ENCODE measurements at regions not wholly inside any gene's neighbourhood (a gene's known extent, or its start where the extent isn't known, plus 50 kb on each side); places are given as distances from the start of the nearest gene placed in this dataset.

- Histone ChIP-seq H3K9ac (ENCODE audit: low read length) (no peak overlapping the region), H3K4me1 (ENCODE audit: insufficient read depth, low read length) (no peaks in the 10 kb centered on the region), H3K9me3 (ENCODE audit: low read length) (no peaks in the 10 kb centered on the region), H3F3A (ENCODE audit: low read length, unreplicated experiment) (no peaks in the 10 kb centered on the region), H4K20me1 (ENCODE audit: low read length) (no peaks in the 10 kb centered on the region), H3K79me2 (ENCODE audit: low read length) (no peaks in the 10 kb centered on the region), H3K27ac (ENCODE audit: low read length) (no peak overlapping the region), H3K4me3 (ENCODE audit: low read length) (no peak overlapping the region), H3K9me2 (replicated peaks; ENCODE audit: low read length) (no peaks in the 10 kb centered on the region), H3K27me3 (ENCODE audit: low read length) (no peaks in the 10 kb centered on the region), H2AFZ (ENCODE audit: low read length) (no peak overlapping the region), H3K36me3 (ENCODE audit: low read depth, low read length) (no peaks in the 10 kb centered on the region), H3K4me2 (ENCODE audit: low read length) (no peak overlapping the region)
- CTCF ChIA-PET: no interaction called here
- no peak for ATAC-seq
- TF ChIP-seq CTCF (conservative IDR thresholded peaks at IDR 0.05; ENCODE audit: low read depth, low read length) (no peak), EZH2 (IDR thresholded peaks at IDR 0.05; ENCODE audit: low read length, unreplicated experiment) (no peak), EZH2phosphoT487 (IDR thresholded peaks at IDR 0.05; ENCODE audit: borderline replicate concordance, low read length) (no peak)
- intact Hi-C loops (cut with micrococcal nuclease): no loop called here
- DNase-seq: no peak
- POLR2A ChIA-PET (ENCODE audit: unreplicated experiment): no interaction called here
- BruUV-seq (replicated peaks): no TSS peak
These were observed 137.2 kb downstream of the MZT1 start for GRCh38 chr13:72590091-72590740.

GRCh38 chr13:72586518-72586917 is 140.9 kb downstream of the MZT1 start:
- H3K9me3 ChIP-seq (ENCODE audit: low read length): no peaks in the 10 kb centered on the region
- H3F3A ChIP-seq (ENCODE audit: low read length, unreplicated experiment): no peaks in the 10 kb centered on the region
- no peak overlapping the region for H2AFZ ChIP-seq (ENCODE audit: low read length)
- H3K4me1 ChIP-seq (ENCODE audit: insufficient read depth, low read length): no peaks in the 10 kb centered on the region
- no peak overlapping the region for H3K27ac ChIP-seq (ENCODE audit: low read length)
- DNase-seq (no peak), ATAC-seq (no peak; the same call in 1 of the 2 replicates)
- no peak overlapping the region for H3K4me3 ChIP-seq (ENCODE audit: low read length)
- H3K79me2 ChIP-seq (ENCODE audit: low read length): no peaks in the 10 kb centered on the region
- no peak overlapping the region for H3K9ac ChIP-seq (ENCODE audit: low read length)
- no TSS peak for BruUV-seq (replicated peaks)
- H3K36me3 ChIP-seq (ENCODE audit: low read depth, low read length): no peaks in the 10 kb centered on the region
- H4K20me1 ChIP-seq (ENCODE audit: low read length): no peaks in the 10 kb centered on the region
- CTCF ChIA-PET: no interaction called here
- no peaks in the 10 kb centered on the region for H3K9me2 ChIP-seq (replicated peaks; ENCODE audit: low read length)
- H3K27me3 ChIP-seq (ENCODE audit: low read length): no peaks in the 10 kb centered on the region
- H3K4me2 ChIP-seq (ENCODE audit: low read length): no peak overlapping the region
- intact Hi-C loops (cut with micrococcal nuclease): no loop called here
- POLR2A ChIA-PET (ENCODE audit: unreplicated experiment): no interaction called here
- no peak for TF ChIP-seq EZH2 (IDR thresholded peaks at IDR 0.05; ENCODE audit: low read length, unreplicated experiment)

- DNase-seq (no peak), ATAC-seq (no peak)
- intact Hi-C loops (cut with micrococcal nuclease): no loop called here
- no peak overlapping the region for H2AFZ ChIP-seq (ENCODE audit: low read length)
- no TSS peak for BruUV-seq (replicated peaks)
- ChIA-PET CTCF (no interaction called here), POLR2A (ENCODE audit: unreplicated experiment) (no interaction called here)
- H3K36me3 ChIP-seq (ENCODE audit: low read depth, low read length): no peaks in the 10 kb centered on the region
- H3K4me2 ChIP-seq (ENCODE audit: low read length): no peak overlapping the region
- H3K27ac ChIP-seq (ENCODE audit: low read length): no peak overlapping the region
- TF ChIP-seq EZH2phosphoT487 (IDR thresholded peaks at IDR 0.05; ENCODE audit: borderline replicate concordance, low read length) (no peak), CTCF (conservative IDR thresholded peaks at IDR 0.05; ENCODE audit: low read depth, low read length) (no peak), EZH2 (IDR thresholded peaks at IDR 0.05; ENCODE audit: low read length, unreplicated experiment) (no peak)
- H3K9me3 ChIP-seq (ENCODE audit: low read length): no peaks in the 10 kb centered on the region
- no peaks in the 10 kb centered on the region for H3F3A ChIP-seq (ENCODE audit: low read length, unreplicated experiment)
- H3K4me1 ChIP-seq (ENCODE audit: insufficient read depth, low read length): no peaks in the 10 kb centered on the region
- H3K79me2 ChIP-seq (ENCODE audit: low read length): no peaks in the 10 kb centered on the region
- H4K20me1 ChIP-seq (ENCODE audit: low read length): no peaks in the 10 kb centered on the region
- H3K9ac ChIP-seq (ENCODE audit: low read length): no peak overlapping the region
- H3K9me2 ChIP-seq (replicated peaks; ENCODE audit: low read length): no peaks in the 10 kb centered on the region
- no peaks in the 10 kb centered on the region for H3K27me3 ChIP-seq (ENCODE audit: low read length)
- no peak overlapping the region for H3K4me3 ChIP-seq (ENCODE audit: low read length)
These were observed 142.2 kb downstream of the MZT1 start for GRCh38 chr13:72585254-72585653.
